GM12872 (cell line): ENCODE measurements at regions not wholly inside any gene's neighbourhood (a gene's known extent, or its start where the extent isn't known, plus 50 kb on each side); places are given as distances from the start of the nearest gene placed in this dataset.

Source experiments
- CTCF ChIP-seq: IDR thresholded peaks from 3 replicates; pipeline ENCODE4 v1.5.1; 2011; ENCODE audit warnings: low read depth, mild to moderate bottlenecking, low read length, moderate library complexity; ENCODE audit not compliant: insufficient read depth

DNA sequence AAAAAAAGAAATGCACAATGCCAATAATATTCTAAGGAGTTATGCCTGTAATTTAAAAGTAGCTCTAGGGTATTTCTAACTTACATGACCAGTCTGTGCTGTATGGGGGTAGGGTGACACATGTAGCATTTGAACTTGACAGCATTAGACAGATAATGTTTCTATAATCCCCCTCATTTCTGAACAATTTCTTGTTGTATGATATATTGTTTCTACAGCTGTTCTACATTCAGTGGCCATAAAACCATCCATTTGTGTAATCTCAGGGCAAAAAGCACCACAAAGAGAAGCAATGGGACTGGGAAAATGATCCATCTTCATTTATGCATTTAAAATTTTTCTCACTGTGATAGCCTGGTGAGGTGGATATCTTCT is 767.8 kb downstream of the TFAP2A start:
- no peak for TF ChIP-seq CTCF

- TF ChIP-seq CTCF = no peak
These were observed 768.4 kb downstream of the TFAP2A start for GRCh38 chr6:9646342-9647070.

GRCh38 chr6:9638861-9639260 is 776.0 kb downstream of the TFAP2A start:
- no peak for TF ChIP-seq CTCF

DNA sequence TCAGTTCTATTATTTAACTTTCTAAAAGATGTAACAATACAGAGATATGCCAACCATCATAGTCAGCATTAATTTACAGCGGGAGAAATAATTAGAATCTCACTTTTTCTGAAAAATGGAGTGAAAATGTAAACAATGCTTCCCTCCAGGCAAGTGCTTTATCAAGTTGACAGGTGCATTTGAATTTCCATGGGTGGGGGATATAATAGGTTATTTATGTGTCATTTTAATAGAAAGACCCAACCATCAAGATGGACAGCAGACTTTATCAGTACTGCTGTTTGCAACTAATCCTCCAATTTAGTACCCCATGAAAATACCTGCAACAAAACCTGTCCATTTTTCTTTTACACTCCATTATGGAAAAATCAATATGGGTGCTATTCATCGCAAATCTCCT is 780.1 kb downstream of the TFAP2A start:
- TF ChIP-seq CTCF = no peak

GRCh38 chr6:9632026-9632425 is 782.8 kb downstream of the TFAP2A start:
- no peak for TF ChIP-seq CTCF

DNA sequence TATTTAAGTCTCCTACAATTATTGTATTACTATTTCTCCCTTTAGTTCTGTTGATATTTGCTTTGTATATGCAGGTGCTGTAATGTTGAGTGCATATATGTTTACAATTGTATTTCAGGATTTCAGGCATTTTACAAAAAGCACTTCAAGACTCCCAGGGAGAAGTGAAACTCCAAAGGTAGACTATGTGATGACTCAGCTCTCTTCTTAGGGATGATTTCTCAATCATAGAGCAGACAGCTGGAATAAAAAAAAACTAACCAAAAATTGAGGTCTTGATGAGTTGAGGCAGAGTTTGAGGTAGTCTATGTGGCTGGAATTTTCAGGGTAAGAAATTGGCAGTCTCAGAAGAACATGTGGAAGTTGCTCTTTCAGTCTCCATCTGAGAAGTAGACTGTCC is 786.1 kb downstream of the TFAP2A start:
- no peak for TF ChIP-seq CTCF

- TF ChIP-seq CTCF = no peak
These were observed 787.0 kb downstream of the TFAP2A start for GRCh38 chr6:9627916-9628315.
